ENCODE measurements at regions not wholly inside any gene's neighbourhood (a gene's known extent, or its start where the extent isn't known, plus 50 kb on each side); places are given as distances from the start of the nearest gene placed in this dataset.

DNA sequence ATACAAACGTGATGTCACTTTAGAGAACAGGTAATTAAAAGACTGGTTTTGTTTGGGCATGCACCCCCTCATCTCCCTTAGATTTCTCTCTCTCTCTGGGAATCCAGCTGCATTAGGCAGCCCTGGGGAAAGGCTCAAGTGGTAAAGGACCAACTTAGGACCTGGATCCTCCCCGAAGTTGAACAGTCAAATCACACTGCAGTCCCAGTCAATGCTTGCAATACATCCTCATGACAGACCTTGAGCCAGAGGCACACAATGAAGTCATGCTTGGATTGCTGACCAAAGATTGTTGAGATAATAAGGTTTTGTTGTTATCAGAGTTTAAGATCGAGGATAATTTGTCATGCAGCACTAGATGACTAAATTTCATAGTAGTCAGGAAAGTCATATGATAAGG lies 1285.8 kb upstream of the NCAM2 start:
- no peak overlapping the region for H3K9ac ChIP-seq (ENCODE audit: insufficient read depth in 1 of 2, low read length in 2 of 2)
- DNase-seq (no peak), ATAC-seq (ENCODE audit: insufficient read depth, low FRiP score) (no peak)
- 70 to 87% methylated on average over 3 of the region's 3 CpGs for WGBS, 2 donors
- H3K27me3 ChIP-seq (ENCODE audit: control insufficient read depth in 3 of 3, insufficient read depth in 3 of 3, low read length in 2 of 3) = no peaks in the 10 kb centered on the region
- no peaks in the 10 kb centered on the region for H3K4me1 ChIP-seq (ENCODE audit: control insufficient read depth in 5 of 5, insufficient read depth in 5 of 5, low read length in 5 of 5)
- H3K27ac ChIP-seq (ENCODE audit: low read depth in 1 of 2, low read length in 1 of 2) = no peak overlapping the region
- TF ChIP-seq, protein P1, sequence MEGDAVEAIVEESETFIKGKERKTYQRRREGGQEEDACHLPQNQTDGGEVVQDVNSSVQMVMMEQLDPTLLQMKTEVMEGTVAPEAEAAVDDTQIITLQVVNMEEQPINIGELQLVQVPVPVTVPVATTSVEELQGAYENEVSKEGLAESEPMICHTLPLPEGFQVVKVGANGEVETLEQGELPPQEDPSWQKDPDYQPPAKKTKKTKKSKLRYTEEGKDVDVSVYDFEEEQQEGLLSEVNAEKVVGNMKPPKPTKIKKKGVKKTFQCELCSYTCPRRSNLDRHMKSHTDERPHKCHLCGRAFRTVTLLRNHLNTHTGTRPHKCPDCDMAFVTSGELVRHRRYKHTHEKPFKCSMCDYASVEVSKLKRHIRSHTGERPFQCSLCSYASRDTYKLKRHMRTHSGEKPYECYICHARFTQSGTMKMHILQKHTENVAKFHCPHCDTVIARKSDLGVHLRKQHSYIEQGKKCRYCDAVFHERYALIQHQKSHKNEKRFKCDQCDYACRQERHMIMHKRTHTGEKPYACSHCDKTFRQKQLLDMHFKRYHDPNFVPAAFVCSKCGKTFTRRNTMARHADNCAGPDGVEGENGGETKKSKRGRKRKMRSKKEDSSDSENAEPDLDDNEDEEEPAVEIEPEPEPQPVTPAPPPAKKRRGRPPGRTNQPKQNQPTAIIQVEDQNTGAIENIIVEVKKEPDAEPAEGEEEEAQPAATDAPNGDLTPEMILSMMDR (IDR thresholded peaks at IDR 0.05; ENCODE audit: control extremely low read depth, extremely low read depth) = no peak
- H3K36me3 ChIP-seq (ENCODE audit: control insufficient read depth in 4 of 4, insufficient read depth in 4 of 4, low read length in 4 of 4) = no peaks in the 10 kb centered on the region
- peaks cover 0 to 3% (median 1%) of the 10 kb centered on the region in 4 donors for H3K9me3 ChIP-seq (ENCODE audit: control insufficient read depth in 4 of 4, insufficient read depth in 3 of 4, low read length in 3 of 4)
- no peak overlapping the region for H3K4me3 ChIP-seq

DNA sequence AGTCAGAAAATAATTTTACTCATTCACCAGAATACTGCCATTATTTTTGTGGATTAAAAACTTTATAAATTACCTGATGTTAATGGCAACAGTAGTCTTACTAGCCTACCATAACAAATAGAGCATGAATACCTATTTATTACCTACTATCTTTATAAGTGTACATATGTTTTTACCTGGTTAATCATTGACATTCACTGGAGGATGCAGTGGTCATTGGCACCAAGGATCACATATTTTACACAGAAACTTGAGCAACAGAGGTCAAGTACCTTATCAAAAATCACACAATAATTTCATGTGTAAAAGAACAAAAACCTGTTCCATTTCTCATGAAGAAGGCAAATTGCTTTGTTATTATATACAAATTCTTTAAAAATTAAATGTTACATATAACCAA lies 1284.9 kb upstream of the NCAM2 start:
- Histone ChIP-seq H3K4me1 (ENCODE audit: control insufficient read depth in 5 of 5, insufficient read depth in 5 of 5, low read length in 5 of 5) (no peaks in the 10 kb centered on the region), H3K9me3 (ENCODE audit: control insufficient read depth in 4 of 4, insufficient read depth in 3 of 4, low read length in 3 of 4) (no peaks in the 10 kb centered on the region), H3K9ac (ENCODE audit: insufficient read depth in 1 of 2, low read length in 2 of 2) (no peak overlapping the region), H3K4me3 (no peak overlapping the region), H3K27ac (ENCODE audit: low read depth in 1 of 2, low read length in 1 of 2) (no peak overlapping the region), H3K36me3 (ENCODE audit: control insufficient read depth in 4 of 4, insufficient read depth in 4 of 4, low read length in 4 of 4) (no peaks in the 10 kb centered on the region), H3K27me3 (ENCODE audit: control insufficient read depth in 3 of 3, insufficient read depth in 3 of 3, low read length in 2 of 3) (no peaks in the 10 kb centered on the region)
- DNase-seq = no peak
- ATAC-seq (ENCODE audit: insufficient read depth, low FRiP score) = no peak
- TF ChIP-seq, protein P1 (IDR thresholded peaks at IDR 0.05; ENCODE audit: control extremely low read depth, extremely low read depth) = no peak

DNA sequence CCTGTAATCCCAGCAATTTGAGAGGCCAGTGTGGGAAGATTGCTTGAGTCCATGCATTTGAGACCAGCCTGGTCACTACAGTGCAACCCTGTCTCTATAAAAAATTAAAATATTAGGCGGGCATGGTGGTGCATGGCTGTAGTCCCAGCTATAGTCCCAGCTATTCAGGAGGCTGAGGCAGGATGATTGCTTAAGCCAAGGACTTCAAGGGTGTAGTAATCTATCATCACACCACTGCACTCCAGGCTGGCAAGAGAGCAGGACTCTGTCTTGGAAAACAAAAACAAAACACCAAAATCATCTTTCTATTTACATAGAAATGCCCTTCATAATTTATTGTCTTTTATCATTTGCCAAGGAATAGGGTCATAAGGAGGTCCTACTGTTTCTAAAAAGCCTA lies 1274.1 kb upstream of the NCAM2 start:
- no peaks in the 10 kb centered on the region for H3K27me3 ChIP-seq (ENCODE audit: control insufficient read depth in 3 of 3, insufficient read depth in 3 of 3, low read length in 2 of 3)
- no peaks in the 10 kb centered on the region for H3K36me3 ChIP-seq (ENCODE audit: control insufficient read depth in 4 of 4, insufficient read depth in 4 of 4, low read length in 4 of 4)
- 82 to 85% methylated on average over 1 of the region's 1 CpG for WGBS, 2 donors
- TF ChIP-seq, protein P1 (IDR thresholded peaks at IDR 0.05; ENCODE audit: control extremely low read depth, extremely low read depth) = no peak
- H3K4me3 ChIP-seq = no peak overlapping the region
- no peak for ATAC-seq (ENCODE audit: insufficient read depth, low FRiP score)
- H3K9me3 ChIP-seq (ENCODE audit: control insufficient read depth in 4 of 4, insufficient read depth in 3 of 4, low read length in 3 of 4) = peaks cover 0 to 6% (median 2%) of the 10 kb centered on the region in 4 donors
- no peak overlapping the region for H3K27ac ChIP-seq (ENCODE audit: low read depth in 1 of 2, low read length in 1 of 2)
- H3K9ac ChIP-seq (ENCODE audit: insufficient read depth in 1 of 2, low read length in 2 of 2) = no peak overlapping the region
- no peak for DNase-seq
- no peaks in the 10 kb centered on the region for H3K4me1 ChIP-seq (ENCODE audit: control insufficient read depth in 5 of 5, insufficient read depth in 5 of 5, low read length in 5 of 5)

DNA sequence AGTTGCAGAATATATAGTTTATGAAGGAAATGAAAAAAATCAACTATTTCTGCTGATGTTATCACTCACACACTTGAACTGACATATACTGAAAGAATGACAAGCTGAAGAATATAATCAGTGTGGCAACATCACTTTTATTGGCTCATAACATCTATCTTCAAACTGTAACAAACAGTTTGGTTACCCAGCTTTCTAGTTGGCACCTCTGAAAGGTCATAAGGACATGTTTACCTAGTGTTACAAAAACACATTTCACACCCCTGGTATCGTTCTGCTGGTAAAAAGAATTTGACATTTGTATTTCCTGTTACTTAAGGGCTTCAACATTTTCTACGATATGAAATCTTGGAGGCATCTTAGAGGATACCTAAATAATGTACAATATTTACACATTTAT lies 1267.0 kb upstream of the NCAM2 start:
- Histone ChIP-seq H3K36me3 (ENCODE audit: control insufficient read depth in 4 of 4, insufficient read depth in 4 of 4, low read length in 4 of 4) (no peaks in the 10 kb centered on the region), H3K27ac (ENCODE audit: low read depth in 1 of 2, low read length in 1 of 2) (no peak overlapping the region), H3K4me1 (ENCODE audit: control insufficient read depth in 5 of 5, insufficient read depth in 5 of 5, low read length in 5 of 5) (no peaks in the 10 kb centered on the region), H3K27me3 (ENCODE audit: control insufficient read depth in 3 of 3, insufficient read depth in 3 of 3, low read length in 2 of 3) (no peaks in the 10 kb centered on the region), H3K4me3 (no peak overlapping the region), H3K9me3 (ENCODE audit: control insufficient read depth in 4 of 4, insufficient read depth in 3 of 4, low read length in 3 of 4) (peaks cover 0 to 4% (median 0%) of the 10 kb centered on the region in 4 donors), H3K9ac (ENCODE audit: insufficient read depth in 1 of 2, low read length in 2 of 2) (no peak overlapping the region)
- 20 to 24% methylated on average over 2 of the region's 2 CpGs for WGBS, 2 donors
- ATAC-seq (ENCODE audit: insufficient read depth, low FRiP score) (no peak), DNase-seq (no peak)
- TF ChIP-seq, protein P1 (IDR thresholded peaks at IDR 0.05; ENCODE audit: control extremely low read depth, extremely low read depth) = no peak

Data from lung (tissue), 11 donors.